22Rv1 (cell line): ENCODE measurements at regions not wholly inside any gene's neighbourhood (a gene's known extent, or its start where the extent isn't known, plus 50 kb on each side); places are given as distances from the start of the nearest gene placed in this dataset.

Source experiments
- CTCF ChIP-seq: fragments of 450-650 bp; IDR thresholded peaks from 2 replicates; pipeline ENCODE4 v1.5.1; 2017; ENCODE audit warnings: mild to moderate bottlenecking
- ZFX ChIP-seq: fragments of 450-650 bp; IDR thresholded peaks from 2 replicates; pipeline ENCODE4 v1.6.1; 2017; ENCODE audit warnings: antibody characterized with exemption, borderline replicate concordance

- no peak for TF ChIP-seq CTCF
- TF ChIP-seq ZFX, result no peak
Observed at GRCh38 chr9:7246917-7247522, 489.2 kb downstream of the KDM4C start.
